Right ventricle myocardium inferior (tissue), 1 donor: ENCODE measurements at regions not wholly inside any gene's neighbourhood (a gene's known extent, or its start where the extent isn't known, plus 50 kb on each side); places are given as distances from the start of the nearest gene placed in this dataset.
"Not testable (repeated sequence)": the region's sequence is repeated elsewhere in the genome, so short reads cannot be mapped to it uniquely, and the experiment has no call there.

ENCODE experiments used
- ATAC-seq: fragments of 200-7000 bp; cut with Tn5 transposase; one replicate; pipeline ENCODE4 v1.9.1; 2020; ENCODE audit warnings: mild to moderate bottlenecking, moderate library complexity
- DNase-seq: peaks from one replicate; pipeline ENCODE4 v3.0.0; 2021; ENCODE audit errors: missing footprints
- intact Hi-C: fragments of 100-400 bp; cut with DNase I; formaldehyde crosslinking; loops from one replicate; pipeline ENCODE4 v1.11.0; 2022
- donor health status: DM: no; HTN: yes; CAD: no; lungs with severe emphysema.

DNA sequence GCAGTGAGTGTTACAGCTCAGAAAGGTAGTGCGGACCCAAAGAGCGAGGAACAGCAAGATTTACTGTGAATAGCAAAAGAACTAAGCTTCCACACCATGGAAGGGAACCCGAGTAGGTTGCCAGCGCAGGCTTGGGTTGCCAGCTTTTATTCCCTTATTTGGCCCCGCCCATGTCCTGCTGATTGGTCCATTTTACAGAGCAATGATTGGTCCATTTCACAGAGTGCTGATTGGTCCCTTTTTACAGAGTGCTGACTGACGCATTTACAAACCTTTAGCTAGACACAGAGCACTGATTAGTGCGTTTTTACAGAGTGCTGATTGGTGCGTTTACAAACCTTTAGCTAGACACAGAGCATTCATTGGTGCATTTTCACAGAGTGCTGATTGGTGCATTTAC is 1030.7 kb downstream of the EPHA7 start:
- intact Hi-C loops, ATAC-seq, DNase-seq: not testable (repeated sequence)

DNA sequence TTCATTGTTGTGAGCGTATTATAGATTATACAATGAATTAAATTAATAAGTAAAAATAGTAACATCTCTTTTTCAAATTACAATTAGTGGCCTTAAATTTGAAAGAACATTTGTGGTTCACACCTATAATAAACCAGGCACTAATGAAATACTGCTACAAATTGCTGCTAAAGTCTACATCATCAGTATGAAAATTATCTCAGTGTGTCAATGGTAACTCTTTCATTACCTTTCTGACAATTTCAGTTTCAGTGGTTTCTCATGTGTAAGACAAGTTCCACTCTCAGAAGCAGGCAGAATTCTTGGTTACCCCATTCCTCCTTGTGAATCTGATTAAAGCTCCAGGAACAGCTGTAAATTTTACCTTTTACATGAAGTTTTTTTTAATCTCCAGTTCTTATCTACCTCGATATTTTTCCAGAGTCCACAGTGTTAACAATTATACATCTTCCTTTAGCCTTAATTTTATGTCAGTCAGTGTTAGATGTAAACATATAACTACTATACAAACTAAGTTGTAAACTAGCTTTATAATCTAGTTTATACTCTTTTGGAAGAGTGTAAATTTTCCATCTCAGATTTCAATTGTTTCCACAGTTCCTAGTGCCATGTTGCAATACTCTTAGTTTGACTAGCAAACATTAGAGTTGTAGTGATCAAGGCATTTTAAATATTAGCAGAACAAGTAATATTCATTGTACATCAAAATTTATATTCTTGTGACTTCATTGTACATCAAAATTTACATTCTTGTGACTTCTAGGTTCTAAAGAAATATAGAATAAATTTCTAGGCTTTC is 1038.4 kb downstream of the EPHA7 start:
- no peak for DNase-seq
- ATAC-seq: no peak
- intact Hi-C loops: no loop called here

DNA sequence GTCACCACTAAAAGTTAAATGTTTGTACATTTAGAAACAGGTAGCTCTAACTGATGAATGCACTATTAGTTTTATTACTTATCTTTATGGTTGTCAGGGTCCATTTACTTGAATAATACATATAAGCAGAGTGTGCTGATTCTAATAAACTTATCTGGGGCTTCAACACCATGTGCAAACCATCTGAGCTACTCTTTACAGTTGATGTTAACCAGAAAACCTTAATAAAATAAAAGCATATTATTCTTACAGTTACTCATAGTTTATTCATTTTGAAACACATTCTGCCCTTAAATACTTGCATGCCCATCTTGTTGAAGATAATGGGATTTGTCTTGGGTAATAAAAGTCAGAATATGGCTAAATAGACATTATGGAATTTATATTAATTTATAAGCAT is 1042.2 kb downstream of the EPHA7 start:
- ATAC-seq (no peak), DNase-seq (no peak)
- intact Hi-C loops: no loop called here

DNA sequence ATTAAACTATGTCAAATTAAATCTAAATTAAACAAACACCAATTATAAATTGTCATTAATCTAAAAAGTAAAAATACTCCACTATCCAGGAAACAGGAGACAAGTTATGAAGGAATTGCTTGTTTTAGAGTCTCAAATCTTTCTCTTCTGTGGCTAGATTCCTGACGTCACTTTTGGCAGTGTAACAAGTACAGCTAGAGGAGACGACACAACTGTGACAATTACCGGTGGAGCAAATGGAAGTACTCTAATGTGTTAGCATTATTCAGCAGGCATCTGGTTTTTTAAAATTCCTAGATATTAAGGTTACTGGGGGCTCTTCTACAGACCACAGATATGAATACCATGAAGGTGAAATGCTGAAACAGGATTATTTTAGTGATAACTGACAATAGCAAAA is 1042.7 kb downstream of the EPHA7 start:
- intact Hi-C loops: no loop called here
- DNase-seq: no peak
- ATAC-seq: no peak

DNA sequence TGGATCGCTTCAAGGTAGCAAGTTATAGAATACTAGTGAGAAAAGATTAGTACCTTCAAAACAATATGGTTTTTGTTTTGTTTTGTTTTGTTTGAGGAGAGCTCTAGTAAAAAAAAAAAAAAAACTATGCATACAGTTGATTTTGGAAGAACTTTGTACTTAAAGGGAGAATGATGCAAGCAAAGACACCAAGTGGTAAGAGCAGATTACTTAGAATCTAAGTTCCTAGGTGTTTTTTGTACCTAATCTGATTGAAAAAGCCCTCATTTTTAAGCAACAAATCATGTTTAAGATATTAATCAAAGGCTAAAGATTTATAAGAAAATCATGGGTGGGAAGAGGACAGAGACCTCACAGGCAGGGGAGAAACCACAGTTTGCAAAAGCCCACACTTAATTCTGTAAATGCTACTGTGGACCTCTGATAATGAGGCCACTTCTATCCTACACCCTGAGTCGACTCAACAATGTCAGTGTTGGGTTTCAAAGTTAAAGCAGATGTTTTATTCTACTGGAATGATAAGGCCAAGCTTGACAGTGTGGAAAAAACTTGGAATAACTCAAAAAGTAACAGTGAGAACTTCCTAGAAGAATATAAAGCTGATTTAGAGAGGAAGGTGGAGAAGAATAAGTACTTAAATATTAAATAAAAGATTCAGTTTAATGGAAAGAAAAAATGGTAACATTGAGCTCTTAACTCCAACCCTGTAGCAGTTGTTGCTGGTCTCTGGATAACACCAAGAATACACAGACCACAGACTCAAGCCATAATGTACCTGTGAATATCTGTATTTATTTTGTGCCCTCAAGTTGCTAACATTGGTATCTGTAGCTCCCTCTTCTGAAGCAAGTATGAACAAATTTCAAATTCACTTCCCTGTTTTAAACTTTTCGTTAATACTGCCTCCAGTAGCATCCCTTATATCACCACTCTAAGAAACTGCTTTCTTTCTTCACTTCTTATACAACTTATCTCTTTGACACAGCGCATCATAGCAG is 1047.8 kb downstream of the EPHA7 start:
- DNase-seq (no peak), ATAC-seq (no peak)
- intact Hi-C loops: no loop called here

DNA sequence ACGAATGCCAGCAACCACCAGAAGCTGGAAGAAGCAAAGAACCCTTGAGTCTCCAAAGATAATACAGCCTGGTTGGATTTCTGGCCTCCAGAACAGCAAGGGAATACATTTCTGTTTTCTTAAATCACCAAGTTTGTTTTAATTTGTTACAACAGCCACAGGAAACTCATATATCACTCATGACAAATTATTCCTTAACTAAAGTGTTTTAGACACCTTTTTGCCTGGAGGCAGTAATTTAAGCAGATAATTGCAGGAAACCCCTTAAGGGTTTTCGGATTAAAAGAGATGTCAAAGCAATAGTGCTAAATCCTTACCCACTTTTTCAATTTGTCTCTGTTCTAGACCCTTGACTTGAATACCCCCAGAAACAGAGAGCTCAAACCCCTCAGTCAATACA is 1050.0 kb downstream of the EPHA7 start:
- no peak for ATAC-seq
- intact Hi-C loops: no loop called here
- no peak for DNase-seq

DNA sequence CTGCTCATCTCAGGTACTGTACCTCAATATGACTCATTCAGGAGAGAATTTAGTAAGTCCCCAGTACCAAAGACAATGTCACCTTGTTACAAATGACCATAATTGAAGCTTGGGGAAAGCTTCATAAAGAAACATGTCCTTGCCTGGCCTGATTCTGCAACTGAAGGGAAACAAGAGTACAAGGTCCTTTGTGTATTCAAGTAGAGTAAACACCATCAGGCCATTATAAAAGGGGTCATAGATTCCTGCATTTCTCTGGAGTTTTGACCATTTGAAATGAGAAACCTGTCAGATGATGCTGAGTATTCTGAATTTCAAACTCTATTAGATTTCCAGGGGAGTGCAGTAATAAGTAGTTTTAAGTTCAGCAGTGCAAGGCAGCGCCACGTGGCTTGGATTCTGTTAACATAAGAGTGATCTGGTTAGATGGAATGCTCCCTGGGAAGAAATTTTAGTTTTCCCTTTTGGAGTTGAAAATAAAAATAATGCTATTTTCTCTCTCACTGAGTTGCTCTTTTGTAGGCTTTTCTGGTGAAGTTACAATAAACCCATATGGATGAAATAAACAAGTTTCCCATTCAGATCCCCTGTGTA is 1054.3 kb downstream of the EPHA7 start:
- ATAC-seq: no peak
- peak; percentile 27 for DNase-seq

DNA sequence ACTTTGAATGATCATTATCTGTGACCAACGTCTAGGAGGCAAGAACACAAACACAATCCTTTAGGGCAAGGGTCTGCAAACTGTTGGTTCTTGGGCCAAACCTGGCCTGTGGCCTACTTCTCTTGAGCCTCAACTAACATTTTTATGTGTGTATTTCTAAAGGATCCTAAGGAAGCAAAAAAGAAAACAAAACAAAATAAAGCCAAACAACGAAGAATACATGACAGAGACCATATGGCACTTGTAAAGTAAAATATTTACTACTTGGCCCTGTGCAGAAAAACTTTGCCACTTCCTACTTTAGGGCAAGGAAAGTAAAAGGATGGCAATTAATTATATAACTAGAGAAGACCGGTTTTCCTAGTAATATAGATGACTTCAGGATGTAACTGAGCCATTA is 1056.2 kb downstream of the EPHA7 start:
- DNase-seq (no peak), ATAC-seq (no peak)
- intact Hi-C loops: no loop called here

More for the DNA sequence above, 1054.3 kb downstream of the EPHA7 start:
- intact Hi-C loops: no loop called here

DNA sequence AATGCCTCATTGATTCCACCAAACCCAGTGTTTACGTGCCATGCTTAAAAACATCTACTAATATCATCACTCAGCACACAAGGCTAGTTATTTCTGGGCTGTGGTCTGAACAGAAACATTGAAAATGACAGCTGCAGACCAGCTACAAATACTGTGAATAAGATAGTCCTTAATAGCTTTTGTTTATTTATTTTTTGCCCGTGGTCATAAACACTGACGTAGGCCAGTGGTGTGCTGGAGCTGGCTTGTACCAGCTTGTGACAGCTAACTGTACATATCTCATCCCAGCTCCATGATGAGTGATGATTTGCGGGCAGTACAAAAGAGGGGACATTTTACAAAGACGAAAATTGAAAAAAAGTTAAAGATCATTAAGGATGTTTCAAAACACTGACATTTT is 1057.0 kb downstream of the EPHA7 start:
- no peak for DNase-seq
- intact Hi-C loops: no loop called here
- ATAC-seq: no peak

DNA sequence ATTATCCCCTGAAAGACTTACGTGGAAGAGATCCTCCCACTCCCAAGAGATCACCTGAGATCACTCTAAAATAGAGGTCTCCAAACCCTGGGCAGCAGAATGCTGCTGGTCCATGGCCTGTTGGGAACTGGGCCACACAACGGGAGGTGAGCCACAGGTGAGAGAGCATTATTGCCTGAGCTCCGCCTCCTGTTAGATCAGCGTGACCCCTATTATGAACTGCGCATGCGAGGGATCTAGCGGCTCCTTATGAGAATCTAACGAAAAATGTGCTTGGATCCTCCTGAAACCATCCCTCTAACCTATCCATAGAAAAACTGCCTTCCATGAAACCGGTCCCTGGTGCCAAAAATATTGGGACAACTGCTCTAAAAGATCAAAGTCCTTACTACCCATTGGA is 1057.4 kb downstream of the EPHA7 start:
- intact Hi-C loops: no loop called here
- ATAC-seq: no peak

DNA sequence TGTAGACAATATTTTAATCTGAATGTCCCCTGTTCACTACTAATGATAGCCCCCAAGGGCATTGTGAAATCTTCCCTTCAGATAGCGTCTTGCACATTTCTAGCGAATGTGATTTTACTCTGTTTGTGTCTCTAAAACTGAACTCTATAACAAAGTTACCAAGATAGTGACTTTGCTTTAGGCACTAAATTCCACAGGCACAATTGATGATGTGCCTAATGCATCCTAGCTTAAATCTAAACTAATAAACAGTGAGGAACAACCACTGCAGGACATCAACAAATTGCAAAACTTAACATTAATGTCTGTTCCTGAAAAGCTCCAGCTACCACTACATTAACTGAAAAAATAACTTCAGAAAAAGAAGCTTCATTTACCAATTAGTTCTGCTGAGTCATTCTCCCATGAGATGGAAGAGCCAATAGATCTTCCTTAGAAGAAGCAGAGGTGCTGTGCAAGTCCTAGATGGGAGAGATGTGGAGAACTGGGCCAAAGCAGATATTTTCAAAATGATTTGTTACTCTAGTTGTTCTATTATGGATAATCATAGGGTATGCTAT is 1065.0 kb downstream of the EPHA7 start:
- intact Hi-C loops: no loop called here
- ATAC-seq: no peak
- no peak for DNase-seq

More for the DNA sequence above, 1057.4 kb downstream of the EPHA7 start:
- no peak for DNase-seq

DNA sequence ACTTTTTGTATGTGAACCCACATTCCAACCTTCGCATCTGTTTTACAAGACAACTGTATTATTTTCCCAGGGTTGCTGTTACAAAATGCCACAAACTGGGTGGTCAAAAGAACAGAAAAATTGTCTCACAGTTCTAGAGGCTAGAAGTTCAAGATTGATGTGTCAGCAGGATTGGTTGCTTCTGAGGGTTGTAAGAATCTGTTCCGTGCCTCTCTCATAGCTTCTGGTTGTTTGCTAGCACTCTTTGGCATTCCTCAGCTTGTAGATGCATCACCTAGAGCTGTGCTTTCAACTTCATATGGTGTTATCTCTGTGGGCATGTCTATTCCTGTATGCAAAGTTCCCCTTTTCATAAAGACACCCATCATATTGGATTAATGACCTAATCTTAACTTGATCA is 1067.2 kb downstream of the EPHA7 start:
- intact Hi-C loops: no loop called here
- DNase-seq (no peak), ATAC-seq (no peak)

DNA sequence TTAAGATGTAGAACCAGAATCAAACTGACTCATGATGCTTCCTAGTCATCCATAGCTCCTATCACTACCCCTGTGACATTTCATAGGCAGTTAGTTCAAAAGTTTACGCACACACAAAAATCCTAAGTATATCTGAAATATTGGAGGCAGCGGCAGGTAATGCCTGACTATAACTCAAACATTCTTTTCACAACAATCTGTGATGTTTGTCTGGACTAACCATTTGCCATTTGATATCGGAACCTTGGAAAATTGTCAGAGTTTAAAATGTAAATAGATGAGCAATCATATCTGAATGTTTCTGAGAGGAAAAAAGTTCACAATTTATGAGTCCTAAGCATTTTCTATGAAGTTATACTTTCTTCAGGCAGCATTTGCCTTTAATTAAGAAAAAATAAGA is 1078.2 kb downstream of the EPHA7 start:
- DNase-seq: no peak
- intact Hi-C loops: no loop called here
- ATAC-seq: no peak

DNA sequence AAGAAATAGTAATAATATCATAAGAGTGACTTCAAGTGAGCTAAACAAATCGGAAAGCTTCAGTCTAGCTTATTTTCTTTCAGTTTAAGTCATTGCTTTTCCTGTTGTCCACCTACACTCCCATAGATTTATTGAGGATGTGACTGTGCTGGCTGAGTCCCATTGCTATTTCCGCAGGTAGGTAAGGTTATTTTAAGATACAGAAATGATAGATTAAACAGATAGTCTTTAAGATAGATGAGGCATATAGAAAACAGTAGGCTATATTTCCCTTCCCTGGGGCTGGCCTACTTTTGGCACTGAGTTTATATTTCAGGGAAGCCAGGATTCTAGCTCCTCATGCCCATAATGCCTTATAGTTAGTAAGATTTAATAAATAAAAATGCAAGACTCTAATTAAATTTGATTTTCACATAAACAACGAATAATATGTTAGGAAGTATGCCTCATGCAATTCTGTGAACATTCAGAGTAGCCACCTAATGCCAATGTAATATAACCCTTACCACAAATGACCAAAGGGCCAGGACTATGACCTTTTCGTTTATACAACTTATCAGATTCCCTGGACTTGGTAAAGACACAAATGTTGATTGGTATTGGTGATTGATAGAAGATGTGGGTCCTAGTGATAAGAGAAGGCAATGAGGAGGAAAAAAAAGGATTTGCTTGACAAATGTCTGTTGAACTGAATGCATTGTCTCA is 1079.3 kb downstream of the EPHA7 start:
- no peak for DNase-seq
- no peak for ATAC-seq
- intact Hi-C loops: no loop called here

DNA sequence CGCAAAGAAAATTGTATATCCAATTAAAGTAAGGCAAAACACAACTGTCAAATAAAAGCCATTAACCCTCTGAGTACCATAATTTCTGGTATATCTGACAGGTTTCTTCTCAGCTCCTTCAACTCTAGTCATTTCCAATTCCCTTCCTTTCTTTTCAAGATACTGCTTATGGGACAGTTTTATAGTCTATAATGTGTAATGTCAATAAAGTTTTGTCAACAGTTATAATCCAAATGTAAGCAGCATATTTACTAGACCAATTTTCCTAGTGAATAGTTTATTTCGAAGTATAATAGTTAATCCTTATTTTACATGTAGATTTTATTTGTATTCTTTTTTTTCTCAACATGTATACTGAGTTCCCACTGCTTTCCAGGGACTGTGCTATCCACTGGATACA is 1081.8 kb downstream of the EPHA7 start:
- no peak for DNase-seq
- intact Hi-C loops: no loop called here
- ATAC-seq: no peak

DNA sequence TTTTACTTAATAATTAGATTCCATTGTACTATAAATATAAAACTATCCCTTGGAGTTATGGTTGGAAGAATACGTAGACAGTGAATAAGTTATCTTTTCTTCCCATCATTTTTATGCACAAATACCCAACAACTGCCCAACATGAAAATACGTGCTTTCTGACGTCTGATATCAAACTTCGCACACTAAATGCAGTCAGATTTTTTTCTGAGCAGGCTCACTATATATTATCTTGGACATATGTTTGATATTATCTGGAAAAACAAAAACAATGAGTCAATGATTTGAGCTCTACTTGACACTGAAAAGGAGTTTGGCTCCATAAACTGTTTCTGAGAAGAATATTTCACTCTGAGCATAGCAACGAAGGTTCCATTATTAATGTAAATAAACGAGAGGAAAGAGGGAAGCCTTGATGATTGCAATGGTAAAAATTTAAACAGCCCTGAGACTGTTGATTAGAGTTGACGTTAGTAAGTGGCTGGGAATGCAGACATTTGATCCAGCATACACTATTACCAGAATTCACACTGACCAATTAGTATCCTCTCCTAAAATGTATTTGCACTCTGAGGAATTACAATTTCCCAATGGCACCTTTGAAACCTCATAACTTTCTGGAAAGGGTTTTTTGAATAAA is 1090.0 kb downstream of the EPHA7 start:
- intact Hi-C loops: no loop called here
- DNase-seq (no peak), ATAC-seq (no peak)

DNA sequence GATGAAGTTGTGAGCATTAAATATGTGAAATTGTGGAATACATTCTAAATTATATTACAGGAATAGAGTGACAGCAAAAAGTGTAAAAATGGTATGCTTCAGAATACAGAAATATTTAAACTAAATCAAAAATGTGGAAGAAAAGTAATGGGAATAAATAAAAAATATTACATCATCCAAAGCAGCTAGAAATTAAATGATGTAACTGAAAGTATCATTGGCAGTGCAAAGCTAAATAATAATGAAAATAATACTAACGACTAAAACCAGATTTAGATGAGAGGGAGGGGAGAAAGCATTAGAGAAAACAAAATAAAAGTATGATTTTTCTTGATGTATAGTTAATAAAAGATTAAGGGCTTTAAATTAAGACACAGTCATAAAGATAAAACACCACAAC is 1104.0 kb downstream of the EPHA7 start:
- ATAC-seq (no peak), DNase-seq (no peak)
- intact Hi-C loops: no loop called here

DNA sequence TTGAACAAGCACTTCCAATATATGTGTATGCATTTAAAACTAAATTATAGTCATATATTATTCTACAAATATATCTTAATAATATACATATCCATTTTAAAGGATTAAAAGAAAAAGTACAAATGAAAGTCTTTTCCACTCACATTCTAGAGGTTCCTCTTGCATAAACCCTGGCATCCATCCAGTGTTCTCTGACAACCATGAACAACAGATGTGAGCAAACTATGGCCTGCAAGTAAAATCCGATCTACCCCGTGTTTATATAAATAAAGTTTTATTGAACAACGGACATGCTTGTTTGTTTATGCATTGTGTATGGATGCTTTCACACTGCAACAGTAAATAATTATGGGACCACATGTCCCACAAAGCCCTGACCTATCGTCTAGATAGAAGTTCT is 1122.3 kb downstream of the EPHA7 start:
- DNase-seq (no peak), ATAC-seq (no peak)
- intact Hi-C loops: no loop called here
